CD4-positive, alpha-beta T cell treated with Interleukin-21 for 1 hour (primary cell): ENCODE measurements at regions not wholly inside any gene's neighbourhood (a gene's known extent, or its start where the extent isn't known, plus 50 kb on each side); places are given as distances from the start of the nearest gene placed in this dataset.

ENCODE experiments used
- DNase-seq: peaks from one replicate; pipeline ENCODE4 v3.0.0-alpha.2; 2020

- DNase-seq: no peak
Observed at GRCh38 chr14:100399052-100399849, 76.1 kb downstream of the SLC25A47 start.

GRCh38 chr14:100400115-100400514 lies 77.0 kb downstream of the SLC25A47 start:
- no peak for DNase-seq

GRCh38 chr14:100401031-100401692 lies 78.0 kb downstream of the SLC25A47 start:
- DNase-seq: no peak

- no peak for DNase-seq
Observed at GRCh38 chr14:100401792-100402191, 78.7 kb downstream of the SLC25A47 start.

- DNase-seq: no peak
Observed at GRCh38 chr14:100402631-100403030, 79.5 kb downstream of the SLC25A47 start.

GRCh38 chr14:100403105-100403504 lies 80.0 kb downstream of the SLC25A47 start:
- no peak for DNase-seq

GRCh38 chr14:100403802-100404365 lies 80.7 kb downstream of the SLC25A47 start:
- no peak for DNase-seq

- DNase-seq: no peak
Observed at GRCh38 chr14:100404419-100404818, 81.3 kb downstream of the SLC25A47 start.

- DNase-seq: no peak
Observed at GRCh38 chr14:100405760-100406455, 82.8 kb downstream of the SLC25A47 start.

- DNase-seq: peak; percentile 45
Observed at GRCh38 chr14:100406505-100407131, 83.5 kb downstream of the SLC25A47 start.

GRCh38 chr14:100407376-100408102 lies 84.4 kb downstream of the SLC25A47 start:
- no peak for DNase-seq

GRCh38 chr14:100408350-100409002 lies 85.3 kb downstream of the SLC25A47 start:
- peak; percentile 39 for DNase-seq

- DNase-seq: no peak
Observed at GRCh38 chr14:100409003-100409360, 85.8 kb downstream of the SLC25A47 start.

- DNase-seq: no peak
Observed at GRCh38 chr14:100409651-100410050, 86.5 kb downstream of the SLC25A47 start.

- DNase-seq: no peak
Observed at GRCh38 chr14:100410056-100410565, 87.0 kb downstream of the SLC25A47 start.

GRCh38 chr14:100413699-100414098 lies 90.6 kb downstream of the SLC25A47 start:
- DNase-seq: no peak

GRCh38 chr14:100415226-100415625 lies 92.1 kb downstream of the SLC25A47 start:
- DNase-seq: no peak

- DNase-seq: no peak
Observed at GRCh38 chr14:100416081-100416680, 93.0 kb downstream of the SLC25A47 start.

GRCh38 chr14:100416921-100417860 lies 94.1 kb downstream of the SLC25A47 start:
- DNase-seq: no peak

GRCh38 chr14:100419856-100420255 lies 96.7 kb downstream of the SLC25A47 start:
- DNase-seq: no peak
